ENCODE measurements at regions not wholly inside any gene's neighbourhood (a gene's known extent, or its start where the extent isn't known, plus 50 kb on each side); places are given as distances from the start of the nearest gene placed in this dataset.

DNA sequence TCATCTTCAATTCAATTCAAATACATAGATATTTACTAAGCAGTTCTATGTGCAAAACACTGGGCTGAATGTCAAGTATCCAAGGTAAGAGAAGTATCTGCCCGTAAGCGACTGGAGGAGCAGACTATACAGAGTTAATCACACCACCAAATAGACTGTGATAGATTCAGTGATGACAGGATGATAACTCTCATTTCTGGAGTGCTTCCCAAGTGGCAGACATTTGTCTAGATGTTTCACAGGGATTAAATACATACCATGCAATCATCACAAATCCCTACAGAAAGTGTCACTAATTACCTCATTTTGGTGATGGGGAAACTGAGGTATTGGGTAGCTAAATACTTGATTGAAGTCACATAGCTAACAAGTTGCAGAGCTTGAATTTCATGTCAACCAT is 508.7 kb upstream of the TENM4 start:
- no peak for TF ChIP-seq EZH2 (IDR thresholded peaks at IDR 0.05; ENCODE audit: low read length, unreplicated experiment)
- TF ChIP-seq, protein P1, sequence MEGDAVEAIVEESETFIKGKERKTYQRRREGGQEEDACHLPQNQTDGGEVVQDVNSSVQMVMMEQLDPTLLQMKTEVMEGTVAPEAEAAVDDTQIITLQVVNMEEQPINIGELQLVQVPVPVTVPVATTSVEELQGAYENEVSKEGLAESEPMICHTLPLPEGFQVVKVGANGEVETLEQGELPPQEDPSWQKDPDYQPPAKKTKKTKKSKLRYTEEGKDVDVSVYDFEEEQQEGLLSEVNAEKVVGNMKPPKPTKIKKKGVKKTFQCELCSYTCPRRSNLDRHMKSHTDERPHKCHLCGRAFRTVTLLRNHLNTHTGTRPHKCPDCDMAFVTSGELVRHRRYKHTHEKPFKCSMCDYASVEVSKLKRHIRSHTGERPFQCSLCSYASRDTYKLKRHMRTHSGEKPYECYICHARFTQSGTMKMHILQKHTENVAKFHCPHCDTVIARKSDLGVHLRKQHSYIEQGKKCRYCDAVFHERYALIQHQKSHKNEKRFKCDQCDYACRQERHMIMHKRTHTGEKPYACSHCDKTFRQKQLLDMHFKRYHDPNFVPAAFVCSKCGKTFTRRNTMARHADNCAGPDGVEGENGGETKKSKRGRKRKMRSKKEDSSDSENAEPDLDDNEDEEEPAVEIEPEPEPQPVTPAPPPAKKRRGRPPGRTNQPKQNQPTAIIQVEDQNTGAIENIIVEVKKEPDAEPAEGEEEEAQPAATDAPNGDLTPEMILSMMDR (conservative IDR thresholded peaks at IDR 0.05; ENCODE audit: low read depth, low read length): no peak

Data from PC-3 (cell line).